Neural progenitor cell (in vitro differentiated cells): ENCODE measurements at regions not wholly inside any gene's neighbourhood (a gene's known extent, or its start where the extent isn't known, plus 50 kb on each side); places are given as distances from the start of the nearest gene placed in this dataset.
A peak's percentile ranks its signal among the peaks of the same experiment; 100 is the strongest.
"Not testable (repeated sequence)": the region's sequence is repeated elsewhere in the genome, so short reads cannot be mapped to it uniquely, and the experiment has no call there.

Experiments used
- DNase-seq: peaks from one replicate; pipeline ENCODE4 v3.0.0-alpha.2; 2016; ENCODE audit warnings: low spot score
- H2AFZ ChIP-seq: fragments of 200-600 bp; sonication (generic); replicated peaks from 2 replicates; pipeline ENCODE4 v1.6.1; 2016; ENCODE audit warnings: antibody characterized with exemption
- H3F3A ChIP-seq: fragments of 200-600 bp; sonication (generic); 2 replicates; pipeline ENCODE4 v1.6.1; 2016; ENCODE audit warnings: antibody characterized with exemption, low read depth
- H3K27ac ChIP-seq: fragments of 200-600 bp; sonication (generic); 2 replicates; pipeline ENCODE4 v1.5.1; 2016; ENCODE audit warnings: mild to moderate bottlenecking
- H3K27me3 ChIP-seq: fragments of 200-600 bp; sonication (generic); 2 replicates; pipeline ENCODE4 v1.6.1; 2016; ENCODE audit warnings: mild to moderate bottlenecking, moderate library complexity
- H3K36me3 ChIP-seq: fragments of 200-600 bp; sonication (generic); 2 replicates; pipeline ENCODE4 v1.5.1; 2016
- H3K4me1 ChIP-seq: fragments of 200-600 bp; sonication (generic); 2 replicates; pipeline ENCODE4 v1.6.1; 2016; ENCODE audit warnings: mixed run types
- H3K4me2 ChIP-seq: fragments of 200-600 bp; sonication (generic); 2 replicates; pipeline ENCODE4 v1.6.1; 2016
- H3K4me3 ChIP-seq: fragments of 200-600 bp; sonication (generic); 2 replicates; pipeline ENCODE4 v1.5.1; 2016
- H3K79me2 ChIP-seq: fragments of 200-600 bp; sonication (generic); 2 replicates; pipeline ENCODE4 v1.6.1; 2016; ENCODE audit warnings: low read depth
- H3K9ac ChIP-seq: fragments of 200-600 bp; sonication (generic); 2 replicates; pipeline ENCODE4 v1.6.1; 2016
- H3K9me3 ChIP-seq: fragments of 200-600 bp; sonication (generic); 2 replicates; pipeline ENCODE4 v1.5.1; 2016; ENCODE audit warnings: low read depth
- H4K20me1 ChIP-seq: fragments of 200-600 bp; sonication (generic); 2 replicates; pipeline ENCODE4 v1.6.1; 2016; ENCODE audit warnings: low read depth
- H3K27ac Mint-ChIP-seq: 3 replicates; pipeline ENCODE4 v1.8.0; 2021; ENCODE audit warnings: mixed read lengths
- H3K27me3 Mint-ChIP-seq: 2 replicates; pipeline ENCODE4 v1.8.0; 2022; ENCODE audit warnings: low read depth, mild to moderate bottlenecking, inconsistent platforms, moderate library complexity, mixed read lengths; ENCODE audit not compliant: insufficient read depth
- H3K36me3 Mint-ChIP-seq: 3 replicates; pipeline ENCODE4 v1.8.0; 2021; ENCODE audit warnings: mixed read lengths
- H3K4me1 Mint-ChIP-seq: 3 replicates; pipeline ENCODE4 v1.8.0; 2021; ENCODE audit warnings: mixed read lengths
- H3K4me3 Mint-ChIP-seq: 3 replicates; pipeline ENCODE4 v1.8.0; 2021; ENCODE audit warnings: mild to moderate bottlenecking, moderate library complexity, mixed read lengths
- H3K9me3 Mint-ChIP-seq: 3 replicates; pipeline ENCODE4 v1.8.0; 2020; ENCODE audit warnings: mixed read lengths
- EZH2 ChIP-seq: fragments of 200-600 bp; sonication (generic); IDR thresholded peaks from 2 replicates; pipeline ENCODE4 v1.6.1; 2017; ENCODE audit warnings: antibody characterized with exemption, mild to moderate bottlenecking, moderate library complexity
- EZH2phosphoT487 ChIP-seq: fragments of 200-600 bp; sonication (generic); IDR thresholded peaks from 2 replicates; pipeline ENCODE4 v1.6.1; 2017; ENCODE audit warnings: antibody characterized with exemption
- TF ChIP-seq, protein P1 (sequence below): fragments of 200-600 bp; sonication (generic); IDR thresholded peaks from 2 replicates; pipeline ENCODE4 v1.5.1; 2017; ENCODE audit warnings: antibody characterized with exemption, mild to moderate bottlenecking

DNA sequence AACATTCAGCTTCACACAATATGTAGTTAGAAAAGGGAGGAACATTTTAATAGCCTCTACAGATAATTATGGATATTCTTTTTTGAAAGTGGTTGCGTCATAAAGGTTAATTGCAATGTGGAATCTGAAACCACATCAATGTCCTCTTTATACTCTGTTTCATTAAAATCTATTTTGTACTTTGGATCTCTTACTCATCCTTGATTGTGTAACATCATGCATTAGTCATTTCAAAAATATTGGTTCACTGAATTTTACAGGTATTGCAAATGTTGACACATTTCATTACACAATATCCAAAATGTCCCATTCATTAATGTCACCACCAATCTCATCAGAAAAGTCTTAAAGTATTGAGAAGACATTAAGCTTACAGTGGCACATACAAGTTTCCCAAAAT, 62.7 kb upstream of the USP9X start:
- Histone ChIP-seq H3K9ac (no peak overlapping the region), H3K79me2 (no peaks in the 10 kb centered on the region), H3K36me3 (no peaks in the 10 kb centered on the region), H3K27ac (no peak overlapping the region), H3K27me3 (no peaks in the 10 kb centered on the region), H2AFZ (no peak overlapping the region), H3K4me1 (peaks cover 35% of the 10 kb centered on the region), H3K9me3 (peaks cover 6% of the 10 kb centered on the region), H4K20me1 (no peaks in the 10 kb centered on the region), H3K4me2 (no peak overlapping the region), H3F3A (peaks cover 38% of the 10 kb centered on the region), H3K4me3 (no peak overlapping the region)
- Mint-ChIP-seq H3K27ac (no peak overlapping the region), H3K27me3 (no peaks in the 10 kb centered on the region), H3K4me1 (peaks cover 27% of the 10 kb centered on the region), H3K4me3 (no peak overlapping the region), H3K9me3 (peaks cover 11% of the 10 kb centered on the region), H3K36me3 (no peaks in the 10 kb centered on the region)
- TF ChIP-seq EZH2phosphoT487 (no peak), EZH2 (no peak)
- TF ChIP-seq, protein P1, sequence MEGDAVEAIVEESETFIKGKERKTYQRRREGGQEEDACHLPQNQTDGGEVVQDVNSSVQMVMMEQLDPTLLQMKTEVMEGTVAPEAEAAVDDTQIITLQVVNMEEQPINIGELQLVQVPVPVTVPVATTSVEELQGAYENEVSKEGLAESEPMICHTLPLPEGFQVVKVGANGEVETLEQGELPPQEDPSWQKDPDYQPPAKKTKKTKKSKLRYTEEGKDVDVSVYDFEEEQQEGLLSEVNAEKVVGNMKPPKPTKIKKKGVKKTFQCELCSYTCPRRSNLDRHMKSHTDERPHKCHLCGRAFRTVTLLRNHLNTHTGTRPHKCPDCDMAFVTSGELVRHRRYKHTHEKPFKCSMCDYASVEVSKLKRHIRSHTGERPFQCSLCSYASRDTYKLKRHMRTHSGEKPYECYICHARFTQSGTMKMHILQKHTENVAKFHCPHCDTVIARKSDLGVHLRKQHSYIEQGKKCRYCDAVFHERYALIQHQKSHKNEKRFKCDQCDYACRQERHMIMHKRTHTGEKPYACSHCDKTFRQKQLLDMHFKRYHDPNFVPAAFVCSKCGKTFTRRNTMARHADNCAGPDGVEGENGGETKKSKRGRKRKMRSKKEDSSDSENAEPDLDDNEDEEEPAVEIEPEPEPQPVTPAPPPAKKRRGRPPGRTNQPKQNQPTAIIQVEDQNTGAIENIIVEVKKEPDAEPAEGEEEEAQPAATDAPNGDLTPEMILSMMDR: no peak
- DNase-seq: no peak

- Histone ChIP-seq H3F3A (peaks cover 44% of the 10 kb centered on the region), H3K9ac (no peak overlapping the region), H3K9me3 (peaks cover 6% of the 10 kb centered on the region), H3K4me2 (no peak overlapping the region), H3K4me3 (no peak overlapping the region), H3K79me2 (no peaks in the 10 kb centered on the region), H3K36me3 (no peaks in the 10 kb centered on the region), H3K27me3 (no peaks in the 10 kb centered on the region), H3K4me1 (peaks cover 40% of the 10 kb centered on the region), H3K27ac (no peak overlapping the region), H4K20me1 (no peaks in the 10 kb centered on the region), H2AFZ (no peak overlapping the region)
- Mint-ChIP-seq H3K27me3 (no peaks in the 10 kb centered on the region), H3K4me1 (peaks cover 31% of the 10 kb centered on the region), H3K27ac (no peak overlapping the region), H3K36me3 (no peaks in the 10 kb centered on the region), H3K9me3 (peaks cover 11% of the 10 kb centered on the region), H3K4me3 (no peak overlapping the region)
- TF ChIP-seq, protein P1: no peak
- TF ChIP-seq EZH2: no peak
- TF ChIP-seq EZH2phosphoT487: no peak
- DNase-seq: no peak
Observed at GRCh38 chrX:41023098-41023497, 62.1 kb upstream of the USP9X start.

- Histone ChIP-seq H3F3A (peaks cover 44% of the 10 kb centered on the region), H3K4me1 (peaks cover 35% of the 10 kb centered on the region)
- H3K9me3 Mint-ChIP-seq, H3K9ac ChIP-seq, H3K4me3 ChIP-seq, H3K36me3 ChIP-seq, H3K27me3 Mint-ChIP-seq, H3K4me3 Mint-ChIP-seq, H3K27me3 ChIP-seq, DNase-seq, H2AFZ ChIP-seq, H3K9me3 ChIP-seq, H3K79me2 ChIP-seq, H4K20me1 ChIP-seq, H3K4me2 ChIP-seq, H3K36me3 Mint-ChIP-seq, H3K27ac Mint-ChIP-seq, H3K27ac ChIP-seq: not testable (repeated sequence)
- H3K4me1 Mint-ChIP-seq: peaks cover 22% of the 10 kb centered on the region
- TF ChIP-seq, protein P1: peak; percentile 5
Observed at GRCh38 chrX:41024335-41024734, 60.9 kb upstream of the USP9X start.

DNA sequence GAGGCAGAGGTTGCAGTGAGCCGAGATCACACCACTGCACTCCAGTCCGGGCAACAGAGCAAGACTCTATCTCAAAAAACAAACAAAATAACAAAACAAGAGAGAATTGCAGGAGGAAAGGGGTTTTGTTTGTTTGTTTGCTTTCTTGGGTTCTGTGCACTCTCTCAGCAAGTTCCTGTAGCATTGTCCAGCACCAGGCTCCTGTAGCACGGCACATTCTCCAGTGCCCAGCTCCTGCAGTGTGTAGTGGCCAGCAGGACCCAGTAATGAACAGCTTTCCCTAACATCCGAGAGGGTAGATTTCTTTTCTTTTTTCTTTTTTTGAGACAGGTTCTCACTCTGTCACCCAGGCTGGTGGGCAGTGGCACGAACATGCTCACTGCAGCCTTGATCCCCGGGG, 60.5 kb upstream of the USP9X start:
- H3K9me3 Mint-ChIP-seq: peaks cover 7% of the 10 kb centered on the region
- H3K27me3 ChIP-seq: no peaks in the 10 kb centered on the region
- H3K27ac Mint-ChIP-seq: no peak overlapping the region
- H3K4me1 ChIP-seq: peaks cover 35% of the 10 kb centered on the region
- H3F3A ChIP-seq: peaks cover 41% of the 10 kb centered on the region
- DNase-seq: no peak
- no peaks in the 10 kb centered on the region for H3K79me2 ChIP-seq
- H3K27me3 Mint-ChIP-seq: no peaks in the 10 kb centered on the region
- H3K9me3 ChIP-seq: peaks cover 6% of the 10 kb centered on the region
- no peak overlapping the region for H2AFZ ChIP-seq
- TF ChIP-seq EZH2: no peak
- no peak for TF ChIP-seq EZH2phosphoT487
- H4K20me1 ChIP-seq: no peaks in the 10 kb centered on the region
- no peaks in the 10 kb centered on the region for H3K36me3 Mint-ChIP-seq
- H3K36me3 ChIP-seq: no peaks in the 10 kb centered on the region
- no peak overlapping the region for H3K27ac ChIP-seq
- no peak overlapping the region for H3K4me3 ChIP-seq
- no peak overlapping the region for H3K4me2 ChIP-seq
- H3K9ac ChIP-seq: no peak overlapping the region
- H3K4me1 Mint-ChIP-seq: peaks cover 20% of the 10 kb centered on the region
- H3K4me3 Mint-ChIP-seq: no peak overlapping the region
